Lower leg skin (tissue), 4 donors: ENCODE measurements at regions not wholly inside any gene's neighbourhood (a gene's known extent, or its start where the extent isn't known, plus 50 kb on each side); places are given as distances from the start of the nearest gene placed in this dataset.

Source experiments
- DNase-seq, 2 donors: peaks; one replicate each; pipeline ENCODE4 v3.0.0-alpha.2; 2019; ENCODE audit warnings: low spot score in 2 of 2
- H3K4me3 ChIP-seq: fragments of 200-600 bp; sonication (generic); 2 replicates; pipeline ENCODE4 v1.5.1; 2017; ENCODE audit warnings: mild to moderate bottlenecking, low read depth; ENCODE audit not compliant: poor library complexity, severe bottlenecking
- POLR2A ChIP-seq, 2 donors: fragments of 450-650 bp; IDR thresholded peaks; one replicate each; pipeline ENCODE4 v1.6.1; 2016 to 2017; ENCODE audit warnings: antibody characterized with exemption in 2 of 2, mild to moderate bottlenecking in 1 of 2, moderate library complexity in 1 of 2
- WGBS, 2 donors: methylation state at CpG; one replicate each; pipeline ENCODE4 v1.1.5; 2018; 5-methylcytosine and 5-hydroxymethylcytosine counted together
- intact Hi-C: fragments of 100-400 bp; cut with DNase I; formaldehyde crosslinking; loops from one replicate; pipeline ENCODE4 v1.15.0; 2023; ENCODE audit warnings: low total_unique reads
- TF ChIP-seq, protein P1 (sequence below), 3 donors: fragments of 450-650 bp; IDR thresholded peaks; one replicate each; pipeline ENCODE4 v1.5.1; 2016; ENCODE audit warnings: antibody characterized with exemption in 3 of 3, mild to moderate bottlenecking in 3 of 3, moderate library complexity in 2 of 3

DNA sequence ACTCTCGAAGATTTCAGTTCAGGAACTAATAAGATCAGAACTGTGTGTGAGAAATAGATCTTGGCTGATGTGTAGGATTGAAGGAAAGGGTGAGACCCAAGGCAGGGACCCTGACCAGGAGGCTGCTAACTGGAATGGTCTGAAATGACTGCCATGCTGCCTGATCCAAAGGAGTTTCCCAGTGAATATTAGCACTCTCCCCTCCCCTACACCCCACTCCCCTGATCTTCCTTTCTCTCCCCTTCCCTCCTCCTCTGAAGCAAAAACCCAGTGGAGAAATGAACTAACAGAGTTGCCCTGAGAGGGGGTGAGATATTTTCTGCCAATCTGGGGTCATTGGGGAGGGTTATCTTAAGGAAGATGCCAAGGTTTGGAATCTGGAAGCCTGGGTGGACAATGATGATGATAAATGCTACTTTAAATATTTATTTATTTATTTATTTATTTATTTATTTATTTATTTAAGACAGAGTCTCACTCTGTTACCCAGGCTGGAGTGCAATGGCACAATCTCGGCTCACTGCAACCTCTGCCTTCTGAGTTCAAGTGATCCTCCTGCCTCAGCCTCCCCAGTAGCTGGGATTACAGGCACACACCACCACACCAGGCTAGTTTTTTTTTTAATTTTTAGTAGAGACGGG, 371.0 kb upstream of the CHD6 start:
- DNase-seq = no peak
- intact Hi-C loops = no loop called here
- H3K4me3 ChIP-seq = no peak overlapping the region
- TF ChIP-seq POLR2A (IDR thresholded peaks at IDR 0.05) = no peak
- TF ChIP-seq, protein P1, sequence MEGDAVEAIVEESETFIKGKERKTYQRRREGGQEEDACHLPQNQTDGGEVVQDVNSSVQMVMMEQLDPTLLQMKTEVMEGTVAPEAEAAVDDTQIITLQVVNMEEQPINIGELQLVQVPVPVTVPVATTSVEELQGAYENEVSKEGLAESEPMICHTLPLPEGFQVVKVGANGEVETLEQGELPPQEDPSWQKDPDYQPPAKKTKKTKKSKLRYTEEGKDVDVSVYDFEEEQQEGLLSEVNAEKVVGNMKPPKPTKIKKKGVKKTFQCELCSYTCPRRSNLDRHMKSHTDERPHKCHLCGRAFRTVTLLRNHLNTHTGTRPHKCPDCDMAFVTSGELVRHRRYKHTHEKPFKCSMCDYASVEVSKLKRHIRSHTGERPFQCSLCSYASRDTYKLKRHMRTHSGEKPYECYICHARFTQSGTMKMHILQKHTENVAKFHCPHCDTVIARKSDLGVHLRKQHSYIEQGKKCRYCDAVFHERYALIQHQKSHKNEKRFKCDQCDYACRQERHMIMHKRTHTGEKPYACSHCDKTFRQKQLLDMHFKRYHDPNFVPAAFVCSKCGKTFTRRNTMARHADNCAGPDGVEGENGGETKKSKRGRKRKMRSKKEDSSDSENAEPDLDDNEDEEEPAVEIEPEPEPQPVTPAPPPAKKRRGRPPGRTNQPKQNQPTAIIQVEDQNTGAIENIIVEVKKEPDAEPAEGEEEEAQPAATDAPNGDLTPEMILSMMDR (IDR thresholded peaks at IDR 0.05) = no peak
- WGBS, 2 donors = 87% methylated on average over 3 of the region's 3 CpGs

DNA sequence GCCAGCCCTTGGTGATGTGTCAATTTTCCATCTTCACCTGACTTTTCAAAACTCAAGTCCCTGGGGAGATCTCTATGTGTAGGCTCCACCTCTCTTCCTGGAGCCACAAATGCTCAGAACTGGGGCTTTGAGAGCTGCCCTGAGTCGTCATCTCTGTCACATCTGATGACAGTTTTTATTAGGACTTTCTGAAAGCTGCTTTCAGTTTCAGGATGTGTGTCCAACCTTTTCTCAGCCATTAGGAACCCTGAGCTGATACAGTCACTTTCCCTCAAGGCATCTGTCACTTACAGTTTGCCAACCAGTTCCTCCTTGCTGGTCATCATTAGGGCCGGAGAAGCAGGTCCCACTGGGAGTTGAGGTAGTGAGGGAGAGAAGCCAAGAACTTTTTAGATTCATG, 365.9 kb upstream of the CHD6 start:
- DNase-seq = no peak
- 72 to 74% methylated on average over 2 of the region's 2 CpGs for WGBS, 2 donors
- intact Hi-C loops = no loop called here
- no peak overlapping the region for H3K4me3 ChIP-seq
- TF ChIP-seq, protein P1 (IDR thresholded peaks at IDR 0.05) = no peak

DNA sequence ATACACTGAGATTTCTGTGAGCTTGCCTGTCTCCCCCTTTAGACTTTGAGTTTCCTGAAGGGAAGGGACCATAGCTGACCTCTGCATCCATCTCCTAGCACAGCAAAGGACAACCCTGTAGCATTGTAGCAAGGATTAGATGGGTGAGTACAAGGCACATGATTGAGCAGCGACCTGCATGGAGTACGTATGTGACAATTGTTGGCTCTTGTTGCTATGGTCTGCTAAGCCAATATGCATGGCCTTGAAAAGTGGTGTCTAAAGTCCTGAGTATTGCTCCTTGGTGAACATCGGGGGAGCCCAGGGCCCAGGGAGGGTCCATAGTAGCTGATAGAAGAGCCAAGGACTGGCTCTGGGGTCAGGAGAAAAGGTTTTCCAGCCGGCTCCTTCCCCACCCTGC, 365.0 kb upstream of the CHD6 start:
- no peak for DNase-seq
- 79 to 86% methylated on average over 4 of the region's 4 CpGs for WGBS, 2 donors
- TF ChIP-seq, protein P1 (IDR thresholded peaks at IDR 0.05) = no peak
- no peak for TF ChIP-seq POLR2A (IDR thresholded peaks at IDR 0.05)
- intact Hi-C loops = no loop called here
- no peak overlapping the region for H3K4me3 ChIP-seq

DNA sequence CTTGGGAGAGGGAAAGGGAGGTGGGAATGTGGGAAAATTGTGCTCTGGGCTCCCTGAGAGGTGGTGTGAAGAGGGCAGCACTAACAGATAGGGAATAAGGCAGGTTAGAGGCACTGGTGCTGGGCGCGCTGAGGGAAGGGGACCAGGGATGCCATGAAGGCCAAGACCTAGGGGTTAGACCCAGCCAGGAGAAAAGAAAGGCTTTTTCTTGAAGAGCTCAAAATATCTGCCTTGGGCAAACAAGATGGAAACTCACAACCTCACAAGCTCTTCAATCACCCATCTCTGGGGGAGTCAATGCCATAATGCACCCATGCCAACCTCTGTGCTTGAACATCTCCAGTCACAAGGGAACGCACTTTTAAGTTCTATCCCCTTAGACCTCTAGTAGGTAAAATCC, 363.6 kb upstream of the CHD6 start:
- WGBS, 2 donors = 99 to 100% methylated on average over 3 of the region's 3 CpGs
- TF ChIP-seq POLR2A (IDR thresholded peaks at IDR 0.05) = no peak
- TF ChIP-seq, protein P1 (IDR thresholded peaks at IDR 0.05) = no peak
- DNase-seq = no peak
- intact Hi-C loops = no loop called here
- H3K4me3 ChIP-seq = no peak overlapping the region

DNA sequence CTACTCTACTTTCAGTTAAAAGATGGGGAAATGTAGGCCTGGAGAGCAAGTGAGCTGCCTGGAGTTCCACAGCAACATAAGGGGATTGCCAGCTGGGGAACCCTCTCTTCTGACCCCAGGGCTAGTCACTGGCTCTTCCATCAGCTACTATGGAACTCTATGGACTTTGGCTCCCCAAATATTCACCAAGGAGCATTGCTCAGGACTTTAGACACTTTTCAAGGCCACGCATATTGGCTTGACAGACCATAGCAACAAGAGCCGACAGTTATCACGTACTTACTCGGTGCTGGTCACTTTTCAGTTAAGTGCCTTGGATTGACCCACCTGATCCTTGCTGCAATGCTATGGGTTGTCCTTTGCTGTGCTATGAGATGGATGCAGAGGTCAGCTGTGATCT, 360.7 kb upstream of the CHD6 start:
- no peak for DNase-seq
- H3K4me3 ChIP-seq = no peak overlapping the region
- intact Hi-C loops = no loop called here
- TF ChIP-seq POLR2A (IDR thresholded peaks at IDR 0.05) = no peak
- TF ChIP-seq, protein P1 (IDR thresholded peaks at IDR 0.05) = no peak
- 95 to 96% methylated on average over 4 of the region's 4 CpGs for WGBS, 2 donors

DNA sequence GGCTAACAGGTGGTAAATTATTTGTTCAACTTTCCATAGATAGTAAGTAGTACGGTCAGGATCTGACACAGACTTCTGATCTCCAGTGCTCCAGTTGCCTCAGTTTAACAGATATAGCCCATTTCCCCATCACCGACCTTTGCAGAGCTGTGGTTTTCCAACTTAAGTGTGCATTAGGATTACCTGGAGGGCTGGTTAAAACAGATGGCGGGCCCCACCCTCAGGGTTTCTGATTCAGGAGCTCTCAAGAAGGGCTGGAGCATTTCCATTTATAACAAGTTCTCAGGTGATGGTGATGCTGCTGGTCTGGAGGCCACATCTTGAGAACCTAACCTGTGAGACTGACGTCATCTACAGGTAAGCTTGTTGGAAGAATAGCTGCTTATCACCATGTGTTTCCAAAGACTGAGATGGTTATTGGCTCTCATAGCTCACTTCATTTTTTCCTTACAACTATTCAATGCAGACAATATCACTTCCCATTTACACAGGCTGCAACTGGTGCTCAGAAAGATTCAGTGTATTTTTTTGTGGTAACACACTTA, 360.1 kb upstream of the CHD6 start:
- 87 to 88% methylated on average over 4 of the region's 4 CpGs for WGBS, 2 donors
- no peak for DNase-seq
- H3K4me3 ChIP-seq = no peak overlapping the region
- no peak for TF ChIP-seq POLR2A (IDR thresholded peaks at IDR 0.05)
- TF ChIP-seq, protein P1 (IDR thresholded peaks at IDR 0.05) = no peak
- intact Hi-C loops = no loop called here
